Hepatocyte (in vitro differentiated cells): ENCODE measurements at regions not wholly inside any gene's neighbourhood (a gene's known extent, or its start where the extent isn't known, plus 50 kb on each side); places are given as distances from the start of the nearest gene placed in this dataset.

ENCODE experiments used
- CTCF ChIP-seq: fragments of 200-600 bp; sonication (generic); IDR thresholded peaks from 2 replicates; pipeline ENCODE4 v1.5.1; 2016; ENCODE audit warnings: antibody characterized with exemption, mild to moderate bottlenecking; ENCODE audit not compliant: poor library complexity
- EZH2 ChIP-seq: fragments of 200-600 bp; sonication (generic); IDR thresholded peaks from 2 replicates; pipeline ENCODE4 v1.6.1; 2016; ENCODE audit warnings: antibody characterized with exemption, mild to moderate bottlenecking, borderline replicate concordance
- EZH2phosphoT487 ChIP-seq: fragments of 200-600 bp; sonication (generic); IDR thresholded peaks from one replicate; pipeline ENCODE4 v1.6.1; 2018; ENCODE audit warnings: antibody characterized with exemption, mild to moderate bottlenecking, low read depth, moderate library complexity; ENCODE audit not compliant: unreplicated experiment, severe bottlenecking

- TF ChIP-seq CTCF = no peak
- no peak for TF ChIP-seq EZH2phosphoT487
- TF ChIP-seq EZH2 = no peak
Measured at GRCh38 chr3:16103472-16103871, 71.0 kb upstream of the GALNT15 start.
